Renal pelvis (tissue), 1 donor: ENCODE measurements at regions not wholly inside any gene's neighbourhood (a gene's known extent, or its start where the extent isn't known, plus 50 kb on each side); places are given as distances from the start of the nearest gene placed in this dataset.
"Not testable (repeated sequence)": the region's sequence is repeated elsewhere in the genome, so short reads cannot be mapped to it uniquely, and the experiment has no call there.

Source experiments
- DNase-seq: peaks from one replicate; pipeline ENCODE4 v3.0.0-alpha.2; 2013

- DNase-seq = no peak
Measured at GRCh38 chr10:130660266-130660665, 524.1 kb downstream of the GLRX3 start.

GRCh38 chr10:130661419-130661818 is 525.2 kb downstream of the GLRX3 start:
- DNase-seq = no peak

GRCh38 chr10:130662775-130663174 is 526.6 kb downstream of the GLRX3 start:
- no peak for DNase-seq

- no peak for DNase-seq
Measured at GRCh38 chr10:130664526-130664925, 528.3 kb downstream of the GLRX3 start.

- no peak for DNase-seq
Measured at GRCh38 chr10:130666215-130666614, 530.0 kb downstream of the GLRX3 start.

- peak; percentile 52 for DNase-seq
Measured at GRCh38 chr10:130686689-130687300, 550.6 kb downstream of the GLRX3 start.

GRCh38 chr10:130687566-130687965 is 551.4 kb downstream of the GLRX3 start:
- no peak for DNase-seq

GRCh38 chr10:130689743-130690626 is 553.8 kb downstream of the GLRX3 start:
- no peak for DNase-seq

GRCh38 chr10:130691776-130692175 is 555.6 kb downstream of the GLRX3 start:
- no peak for DNase-seq

GRCh38 chr10:130696870-130697269 is 560.7 kb downstream of the GLRX3 start:
- no peak for DNase-seq

GRCh38 chr10:130707389-130707979 is 571.3 kb downstream of the GLRX3 start:
- DNase-seq = no peak

- DNase-seq = no peak
Measured at GRCh38 chr10:130708465-130709070, 572.4 kb downstream of the GLRX3 start.

- DNase-seq = no peak
Measured at GRCh38 chr10:130709415-130709814, 573.2 kb downstream of the GLRX3 start.

GRCh38 chr10:130711072-130711471 is 574.9 kb downstream of the GLRX3 start:
- DNase-seq = no peak

- peak; percentile 4 for DNase-seq
Measured at GRCh38 chr10:130713135-130713534, 576.9 kb downstream of the GLRX3 start.

- no peak for DNase-seq
Measured at GRCh38 chr10:130713731-130714130, 577.5 kb downstream of the GLRX3 start.

- no peak for DNase-seq
Measured at GRCh38 chr10:130714742-130715467, 578.7 kb downstream of the GLRX3 start.

- DNase-seq = no peak
Measured at GRCh38 chr10:130715686-130716670, 579.8 kb downstream of the GLRX3 start.

- no peak for DNase-seq
Measured at GRCh38 chr10:130717083-130717482, 580.9 kb downstream of the GLRX3 start.

- not testable (repeated sequence) for DNase-seq
Measured at GRCh38 chr10:130718744-130719447, 582.7 kb downstream of the GLRX3 start.
